RPMI8226 (cell line): ENCODE measurements at regions not wholly inside any gene's neighbourhood (a gene's known extent, or its start where the extent isn't known, plus 50 kb on each side); places are given as distances from the start of the nearest gene placed in this dataset.
A peak's percentile ranks its signal among the peaks of the same experiment; 100 is the strongest.

Experiments
- DNase-seq: peaks from one replicate; pipeline ENCODE4 v3.0.0-alpha.2; 2015

- peak; percentile 13 for DNase-seq
Measured at GRCh38 chr4:19693936-19694570, 557.7 kb upstream of the SLIT2 start.

- no peak for DNase-seq
Measured at GRCh38 chr4:19689511-19689910, 562.2 kb upstream of the SLIT2 start.

GRCh38 chr4:19686456-19686855 is 565.2 kb upstream of the SLIT2 start:
- no peak for DNase-seq

- DNase-seq, result no peak
Measured at GRCh38 chr4:19684084-19684483, 567.6 kb upstream of the SLIT2 start.

GRCh38 chr4:19683426-19683825 is 568.3 kb upstream of the SLIT2 start:
- no peak for DNase-seq

GRCh38 chr4:19677211-19677610 is 574.5 kb upstream of the SLIT2 start:
- no peak for DNase-seq

- DNase-seq, result peak; percentile 73
Measured at GRCh38 chr4:19675172-19675811, 576.4 kb upstream of the SLIT2 start.

- DNase-seq, result no peak
Measured at GRCh38 chr4:19659101-19659500, 592.6 kb upstream of the SLIT2 start.

- DNase-seq, result no peak
Measured at GRCh38 chr4:19657856-19658255, 593.8 kb upstream of the SLIT2 start.

- no peak for DNase-seq
Measured at GRCh38 chr4:19655666-19656065, 596.0 kb upstream of the SLIT2 start.

- no peak for DNase-seq
Measured at GRCh38 chr4:19650903-19651864, 600.5 kb upstream of the SLIT2 start.

GRCh38 chr4:19645589-19645988 is 606.1 kb upstream of the SLIT2 start:
- no peak for DNase-seq

- DNase-seq, result no peak
Measured at GRCh38 chr4:19636451-19636850, 615.3 kb upstream of the SLIT2 start.

- no peak for DNase-seq
Measured at GRCh38 chr4:19631814-19632213, 619.9 kb upstream of the SLIT2 start.

- DNase-seq, result no peak
Measured at GRCh38 chr4:19623866-19624265, 627.8 kb upstream of the SLIT2 start.

GRCh38 chr4:19615086-19615689 is 636.5 kb upstream of the SLIT2 start:
- no peak for DNase-seq

- DNase-seq, result no peak
Measured at GRCh38 chr4:19614171-19614570, 637.5 kb upstream of the SLIT2 start.

GRCh38 chr4:19596342-19596741 is 655.4 kb upstream of the SLIT2 start:
- DNase-seq, result no peak

- DNase-seq, result no peak
Measured at GRCh38 chr4:19592391-19592790, 659.3 kb upstream of the SLIT2 start.

- no peak for DNase-seq
Measured at GRCh38 chr4:19583827-19584569, 667.7 kb upstream of the SLIT2 start.

GRCh38 chr4:19580095-19580494 is 671.6 kb upstream of the SLIT2 start:
- DNase-seq, result no peak

GRCh38 chr4:19579608-19580007 is 672.1 kb upstream of the SLIT2 start:
- no peak for DNase-seq

- no peak for DNase-seq
Measured at GRCh38 chr4:19577097-19577496, 674.6 kb upstream of the SLIT2 start.
